ENCODE measurements at regions not wholly inside any gene's neighbourhood (a gene's known extent, or its start where the extent isn't known, plus 50 kb on each side); places are given as distances from the start of the nearest gene placed in this dataset.

DNA sequence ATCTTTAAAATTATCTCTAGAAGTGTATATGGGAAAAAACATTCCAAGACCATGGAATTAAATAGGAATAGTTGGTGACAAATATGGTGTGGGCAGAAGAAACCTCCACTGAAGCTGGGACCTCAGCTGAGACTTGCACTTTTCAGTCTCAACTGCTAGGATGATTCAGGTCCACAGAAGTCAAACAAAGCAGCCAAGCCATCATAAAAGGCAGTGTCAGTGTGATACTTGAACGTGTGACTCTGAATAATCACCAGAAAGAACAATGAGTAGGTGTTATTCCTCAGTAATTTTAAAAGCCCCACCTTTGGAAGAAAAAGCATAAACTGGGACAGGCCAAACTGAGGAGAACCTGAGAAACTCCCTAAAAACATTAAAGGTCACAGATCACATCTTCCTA is 90.7 kb downstream of the ZNF281 start:
- no peak overlapping the region for H3K27ac ChIP-seq
- H3K9me3 ChIP-seq, result no peaks in the 10 kb centered on the region
- H3K27me3 ChIP-seq, result no peaks in the 10 kb centered on the region
- TF ChIP-seq, protein P1, sequence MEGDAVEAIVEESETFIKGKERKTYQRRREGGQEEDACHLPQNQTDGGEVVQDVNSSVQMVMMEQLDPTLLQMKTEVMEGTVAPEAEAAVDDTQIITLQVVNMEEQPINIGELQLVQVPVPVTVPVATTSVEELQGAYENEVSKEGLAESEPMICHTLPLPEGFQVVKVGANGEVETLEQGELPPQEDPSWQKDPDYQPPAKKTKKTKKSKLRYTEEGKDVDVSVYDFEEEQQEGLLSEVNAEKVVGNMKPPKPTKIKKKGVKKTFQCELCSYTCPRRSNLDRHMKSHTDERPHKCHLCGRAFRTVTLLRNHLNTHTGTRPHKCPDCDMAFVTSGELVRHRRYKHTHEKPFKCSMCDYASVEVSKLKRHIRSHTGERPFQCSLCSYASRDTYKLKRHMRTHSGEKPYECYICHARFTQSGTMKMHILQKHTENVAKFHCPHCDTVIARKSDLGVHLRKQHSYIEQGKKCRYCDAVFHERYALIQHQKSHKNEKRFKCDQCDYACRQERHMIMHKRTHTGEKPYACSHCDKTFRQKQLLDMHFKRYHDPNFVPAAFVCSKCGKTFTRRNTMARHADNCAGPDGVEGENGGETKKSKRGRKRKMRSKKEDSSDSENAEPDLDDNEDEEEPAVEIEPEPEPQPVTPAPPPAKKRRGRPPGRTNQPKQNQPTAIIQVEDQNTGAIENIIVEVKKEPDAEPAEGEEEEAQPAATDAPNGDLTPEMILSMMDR (IDR thresholded peaks at IDR 0.05), result no peak
- peaks cover 6 to 11% of the 10 kb centered on the region in 2 experiments for H3K4me1 ChIP-seq (ENCODE audit: control insufficient read depth in 1 of 2, insufficient read depth in 1 of 2, low read depth in 1 of 2, low read length in 1 of 2)
- H3K36me3 ChIP-seq, result no peaks in the 10 kb centered on the region
- no peak overlapping the region for H3K4me3 ChIP-seq (ENCODE audit: low read depth in 1 of 2, low read length in 1 of 2)

DNA sequence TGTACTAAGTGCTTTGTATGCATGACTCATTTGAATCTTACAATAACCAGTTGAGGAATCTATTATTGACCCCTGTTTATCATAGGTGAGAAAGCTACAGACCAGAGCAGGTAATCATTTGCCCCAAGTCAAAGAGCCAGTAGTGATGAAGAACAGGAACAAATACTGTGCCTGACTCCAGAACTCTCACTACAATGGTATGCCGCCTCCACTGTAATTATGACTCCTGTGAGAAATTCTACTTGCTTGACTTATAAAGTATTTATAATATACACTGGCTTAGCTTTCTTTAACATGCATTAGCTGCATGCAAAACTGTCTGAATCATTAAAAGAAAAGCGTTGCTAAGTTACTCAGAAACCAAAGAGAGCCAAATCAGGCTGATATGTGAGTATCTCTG is 92.6 kb downstream of the ZNF281 start:
- no peak overlapping the region for H3K27ac ChIP-seq
- no peaks in the 10 kb centered on the region for H3K9me3 ChIP-seq
- peaks cover 21 to 23% of the 10 kb centered on the region in 2 experiments for H3K4me1 ChIP-seq (ENCODE audit: control insufficient read depth in 1 of 2, insufficient read depth in 1 of 2, low read depth in 1 of 2, low read length in 1 of 2)
- H3K36me3 ChIP-seq, result no peaks in the 10 kb centered on the region
- TF ChIP-seq, protein P1 (IDR thresholded peaks at IDR 0.05), result no peak
- no peaks in the 10 kb centered on the region for H3K27me3 ChIP-seq
- H3K4me3 ChIP-seq (ENCODE audit: low read depth in 1 of 2, low read length in 1 of 2), result no peak overlapping the region

DNA sequence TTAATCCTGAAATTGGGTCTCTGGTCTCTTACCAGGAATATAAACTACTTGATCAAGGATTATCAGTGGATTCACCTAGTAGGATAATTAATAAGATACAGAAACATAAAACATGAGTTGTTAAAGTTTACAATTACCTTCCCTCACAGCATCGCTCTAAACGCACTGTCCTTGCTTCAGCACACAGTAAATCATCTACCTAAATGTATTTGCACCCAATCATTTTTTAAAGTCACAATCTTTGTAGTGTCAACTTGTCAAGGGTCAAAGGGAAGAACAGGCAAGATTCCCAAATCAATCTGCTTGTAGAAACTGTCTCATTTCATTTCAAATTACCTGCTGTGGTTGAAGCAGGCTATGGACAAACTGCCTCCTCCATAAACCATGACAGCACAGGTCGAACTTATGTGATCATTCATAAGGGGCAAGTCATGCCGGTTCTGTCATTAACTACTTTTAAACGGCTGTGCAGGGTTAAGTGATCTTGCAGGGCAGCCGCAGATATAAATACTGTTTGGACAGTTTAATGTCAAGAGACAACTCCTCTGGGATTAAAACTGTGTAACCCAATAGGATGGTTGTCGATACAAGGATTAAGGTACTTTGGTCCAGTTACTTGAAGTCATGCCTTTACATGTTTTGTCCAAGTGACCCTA is 93.6 kb downstream of the ZNF281 start:
- H3K36me3 ChIP-seq, result no peaks in the 10 kb centered on the region
- H3K9me3 ChIP-seq, result no peaks in the 10 kb centered on the region
- TF ChIP-seq, protein P1 (IDR thresholded peaks at IDR 0.05), result no peak

DNA sequence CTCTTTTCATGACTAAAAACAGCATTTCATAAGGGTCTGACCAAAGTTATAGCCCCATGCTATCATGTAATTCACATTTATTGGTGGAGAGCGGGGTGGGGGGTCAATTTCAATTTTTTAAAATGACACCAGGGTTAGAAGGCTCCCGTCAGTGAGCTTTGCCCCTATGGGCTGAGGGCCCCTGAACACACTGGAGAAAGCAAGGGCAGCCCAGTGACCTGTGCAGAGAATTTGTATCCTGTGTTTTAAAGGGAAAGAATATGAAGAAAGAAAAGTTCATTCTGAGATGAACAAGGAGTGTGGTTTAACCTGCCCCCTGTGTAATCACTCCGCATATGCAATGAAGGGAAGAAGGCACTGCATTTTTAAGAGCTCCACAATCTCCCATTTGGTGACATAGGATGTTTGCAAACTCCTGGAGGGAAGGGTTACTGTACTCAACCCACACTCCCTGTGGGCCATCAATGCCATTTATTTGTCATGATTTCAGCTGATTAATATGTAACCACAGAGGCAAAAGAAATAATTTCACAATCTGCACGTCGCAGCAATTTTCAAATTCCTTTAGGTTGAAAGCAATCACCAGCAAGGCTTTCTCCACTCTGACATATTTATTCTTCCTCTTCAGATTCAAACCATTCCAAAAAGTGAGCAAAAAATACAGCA is 95.6 kb downstream of the ZNF281 start:
- H3K9me3 ChIP-seq, result no peaks in the 10 kb centered on the region
- TF ChIP-seq, protein P1 (IDR thresholded peaks at IDR 0.05), result no peak
- H3K27me3 ChIP-seq, result no peaks in the 10 kb centered on the region
- no peak overlapping the region for H3K27ac ChIP-seq
- no peak overlapping the region for H3K4me3 ChIP-seq (ENCODE audit: low read depth in 1 of 2, low read length in 1 of 2)
- H3K36me3 ChIP-seq, result no peaks in the 10 kb centered on the region
- peaks cover 42 to 45% of the 10 kb centered on the region in 2 experiments for H3K4me1 ChIP-seq (ENCODE audit: control insufficient read depth in 1 of 2, insufficient read depth in 1 of 2, low read depth in 1 of 2, low read length in 1 of 2)

More for the DNA sequence above, 93.6 kb downstream of the ZNF281 start:
- H3K27me3 ChIP-seq, result no peaks in the 10 kb centered on the region
- peaks cover 30 to 32% of the 10 kb centered on the region in 2 experiments for H3K4me1 ChIP-seq (ENCODE audit: control insufficient read depth in 1 of 2, insufficient read depth in 1 of 2, low read depth in 1 of 2, low read length in 1 of 2)
- H3K4me3 ChIP-seq (ENCODE audit: low read depth in 1 of 2, low read length in 1 of 2), result no peak overlapping the region
- H3K27ac ChIP-seq, result no peak overlapping the region

DNA sequence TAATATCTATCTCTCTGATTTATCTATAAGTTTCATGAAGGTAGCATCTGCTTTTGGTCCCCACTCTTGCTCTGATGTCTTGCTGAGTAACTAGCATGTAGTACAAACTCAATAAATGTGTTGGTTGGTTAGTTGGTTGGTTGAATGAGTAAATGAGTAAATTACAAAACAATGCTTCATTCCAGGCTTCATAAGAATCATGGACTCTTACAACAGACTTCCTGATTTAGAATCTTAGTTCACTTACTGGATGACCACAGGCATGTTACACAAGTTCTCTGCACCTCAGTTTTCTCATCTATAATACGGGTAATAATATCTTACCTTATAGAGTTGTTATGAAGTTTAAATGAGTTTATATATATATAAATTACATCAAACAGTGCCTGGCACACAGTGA is 98.6 kb downstream of the ZNF281 start:
- Histone ChIP-seq H3K27ac (peak overlapping the region; percentile 77), H3K4me1 (ENCODE audit: control insufficient read depth in 1 of 2, insufficient read depth in 1 of 2, low read depth in 1 of 2, low read length in 1 of 2) (peaks cover 49 to 58% of the 10 kb centered on the region in 2 experiments), H3K36me3 (no peaks in the 10 kb centered on the region), H3K27me3 (no peaks in the 10 kb centered on the region), H3K9me3 (no peaks in the 10 kb centered on the region), H3K4me3 (ENCODE audit: low read depth in 1 of 2, low read length in 1 of 2) (peak overlapping the region in 1 of 2 experiments; percentile 8)
- TF ChIP-seq, protein P1 (IDR thresholded peaks at IDR 0.05), result no peak
